Skeletal muscle tissue (tissue), 3 donors: ENCODE measurements at regions not wholly inside any gene's neighbourhood (a gene's known extent, or its start where the extent isn't known, plus 50 kb on each side); places are given as distances from the start of the nearest gene placed in this dataset.

Experiments
- H3K27ac ChIP-seq: one replicate; pipeline ENCODE4 v1.7.0; 2013; ENCODE audit warnings: mild to moderate bottlenecking, low read depth, low read length, inconsistent platforms
- H3K27me3 ChIP-seq, 3 donors: one replicate each; pipeline ENCODE4 v1.7.0; 2013; ENCODE audit warnings: low read length in 3 of 3; ENCODE audit not compliant: control insufficient read depth in 3 of 3, insufficient read depth in 3 of 3
- H3K36me3 ChIP-seq, 3 donors: one replicate each; pipeline ENCODE4 v1.7.0; 2013; ENCODE audit warnings: low read length in 3 of 3; ENCODE audit not compliant: control insufficient read depth in 3 of 3, insufficient read depth in 3 of 3
- H3K4me1 ChIP-seq, 3 donors: one replicate each; pipeline ENCODE4 v1.7.0; 2013; ENCODE audit warnings: low read length in 3 of 3, mild to moderate bottlenecking in 3 of 3; ENCODE audit not compliant: control insufficient read depth in 3 of 3, insufficient read depth in 3 of 3
- H3K4me3 ChIP-seq, 3 donors: one replicate each; pipeline ENCODE4 v1.7.0; 2013; ENCODE audit warnings: low read length in 3 of 3
- H3K9ac ChIP-seq, 3 donors: one replicate each; pipeline ENCODE4 v1.7.0; 2013; ENCODE audit warnings: low read length in 3 of 3, mild to moderate bottlenecking in 3 of 3, moderate library complexity in 2 of 3, low read depth in 1 of 3
- H3K9me3 ChIP-seq, 3 donors: one replicate each; pipeline ENCODE4 v1.7.0; 2013; ENCODE audit warnings: low read length in 3 of 3; ENCODE audit not compliant: control insufficient read depth in 3 of 3
- donor health status: Osteomylitis.

- H3K9me3 ChIP-seq: no peaks in the 10 kb centered on the region
- H3K27ac ChIP-seq: no peak overlapping the region
- H3K27me3 ChIP-seq: no peaks in the 10 kb centered on the region
- no peak overlapping the region for H3K4me3 ChIP-seq
- H3K9ac ChIP-seq: no peak overlapping the region
- no peaks in the 10 kb centered on the region for H3K4me1 ChIP-seq
- H3K36me3 ChIP-seq: no peaks in the 10 kb centered on the region
These were observed 236.2 kb downstream of the IKZF2 start for GRCh38 chr2:212915121-212915782.

DNA sequence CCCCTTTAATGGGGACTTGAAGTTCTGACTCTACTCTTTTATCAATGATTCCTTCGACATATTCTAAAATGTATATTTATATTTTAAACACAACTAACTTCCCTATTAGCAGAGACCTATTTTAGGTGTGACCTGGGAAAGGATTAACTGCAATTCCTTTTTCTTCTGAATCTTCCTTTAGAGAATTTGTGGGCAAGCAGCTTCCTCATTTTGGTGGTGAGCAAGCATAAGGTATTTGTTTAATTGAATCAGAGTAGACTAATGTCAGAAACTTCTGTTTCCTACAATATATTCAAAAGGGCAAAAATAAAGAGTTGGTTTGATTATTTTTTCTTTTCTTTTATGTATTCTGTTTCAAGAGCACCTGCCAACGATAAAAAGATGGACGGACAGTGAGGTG, 237.0 kb downstream of the IKZF2 start:
- Histone ChIP-seq H3K9me3 (no peaks in the 10 kb centered on the region), H3K9ac (no peak overlapping the region), H3K27ac (no peak overlapping the region), H3K27me3 (no peaks in the 10 kb centered on the region), H3K4me1 (no peaks in the 10 kb centered on the region), H3K36me3 (no peaks in the 10 kb centered on the region), H3K4me3 (no peak overlapping the region)

GRCh38 chr2:212913640-212914306, 237.6 kb downstream of the IKZF2 start:
- Histone ChIP-seq H3K4me1 (no peaks in the 10 kb centered on the region), H3K9ac (no peak overlapping the region), H3K4me3 (no peak overlapping the region), H3K27ac (no peak overlapping the region), H3K9me3 (no peaks in the 10 kb centered on the region), H3K36me3 (no peaks in the 10 kb centered on the region), H3K27me3 (no peaks in the 10 kb centered on the region)

DNA sequence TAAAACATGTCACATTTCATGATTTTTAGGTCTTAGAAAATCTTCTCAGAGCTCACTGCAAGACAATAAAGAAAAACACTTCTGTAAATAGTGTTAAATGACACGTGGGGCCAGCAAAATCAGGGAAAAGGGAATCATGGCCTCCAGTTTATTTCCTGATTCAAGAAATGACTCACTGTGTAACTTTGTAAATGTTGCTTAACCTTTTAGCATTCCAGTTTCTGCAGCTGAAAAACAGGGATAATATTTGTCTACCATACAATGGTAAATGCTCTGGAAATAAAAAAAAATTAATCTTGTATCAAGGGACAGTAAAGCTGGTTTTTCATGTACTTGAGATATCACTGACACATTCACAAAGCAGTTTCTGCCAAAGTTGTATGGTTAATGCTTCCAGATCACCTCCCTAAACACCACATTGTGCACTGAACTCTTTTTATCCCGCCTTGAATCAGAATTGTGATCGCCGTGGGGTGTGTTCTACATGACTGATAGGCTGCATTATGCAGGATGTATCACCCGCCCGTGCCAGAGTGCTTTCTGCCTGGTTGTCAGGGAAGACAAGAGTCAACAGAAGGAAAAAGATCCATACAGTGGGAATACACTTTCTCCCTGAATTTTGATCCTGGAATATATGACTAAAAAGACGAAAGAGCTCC, 238.8 kb downstream of the IKZF2 start:
- H3K9me3 ChIP-seq: no peaks in the 10 kb centered on the region
- H3K4me1 ChIP-seq: no peaks in the 10 kb centered on the region
- no peak overlapping the region for H3K27ac ChIP-seq
- no peak overlapping the region for H3K4me3 ChIP-seq
- no peak overlapping the region for H3K9ac ChIP-seq
- no peaks in the 10 kb centered on the region for H3K27me3 ChIP-seq
- H3K36me3 ChIP-seq: no peaks in the 10 kb centered on the region

DNA sequence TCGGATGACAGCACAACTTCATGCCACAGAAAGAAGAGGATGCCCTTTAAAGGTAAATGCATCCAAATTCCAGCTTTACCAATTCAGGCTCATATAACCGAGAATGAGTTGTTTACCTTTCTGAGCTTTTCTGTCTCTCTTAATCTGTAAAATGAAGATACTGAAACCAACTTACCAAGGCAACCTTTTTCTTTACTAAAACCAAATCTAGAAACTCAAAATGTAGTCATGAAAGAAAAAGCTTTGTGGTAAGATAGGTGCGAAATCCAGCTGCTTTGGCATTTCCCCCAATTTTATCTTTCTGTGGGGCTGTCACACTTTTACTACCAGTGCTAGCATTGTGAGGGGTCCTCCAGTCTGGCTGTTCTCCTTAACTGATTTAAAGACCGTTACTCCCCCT, 240.4 kb downstream of the IKZF2 start:
- H3K9ac ChIP-seq: no peak overlapping the region
- H3K36me3 ChIP-seq: no peaks in the 10 kb centered on the region
- no peak overlapping the region for H3K4me3 ChIP-seq
- H3K27ac ChIP-seq: no peak overlapping the region
- H3K4me1 ChIP-seq: no peaks in the 10 kb centered on the region
- no peaks in the 10 kb centered on the region for H3K9me3 ChIP-seq
- no peaks in the 10 kb centered on the region for H3K27me3 ChIP-seq

DNA sequence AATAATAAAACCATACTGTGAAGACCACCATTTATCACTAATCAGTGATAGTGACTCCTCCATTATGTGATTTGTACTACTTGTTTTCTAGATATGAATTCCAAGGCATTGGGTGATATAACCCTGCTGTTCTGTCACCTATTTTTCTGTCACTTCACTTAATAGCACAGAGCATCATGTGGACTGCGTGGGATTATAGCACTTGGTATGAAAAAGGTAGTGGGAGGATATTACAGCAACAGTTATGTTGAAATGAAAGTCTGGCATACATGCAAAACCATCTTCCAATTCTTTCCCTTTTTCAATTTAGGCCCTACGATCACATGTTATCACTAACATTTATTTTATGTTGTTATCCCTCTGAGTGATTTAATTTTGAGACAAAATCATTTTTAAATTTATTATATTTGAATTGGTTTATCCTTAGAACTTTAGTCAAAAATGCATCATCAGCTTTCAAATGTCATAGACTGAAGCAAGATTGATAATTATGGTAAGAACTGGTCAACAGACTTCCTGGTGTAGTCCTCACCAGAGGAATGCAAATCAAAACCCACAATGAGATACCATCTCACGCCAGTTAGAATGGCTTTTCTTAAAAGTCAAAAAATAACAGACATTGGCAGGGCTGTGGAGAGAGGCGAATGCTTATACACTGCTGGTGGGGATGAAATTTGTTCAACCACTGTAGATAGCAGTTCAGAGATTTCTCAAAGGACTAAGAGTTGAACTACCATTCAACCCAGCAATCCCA, 242.6 kb downstream of the IKZF2 start:
- Histone ChIP-seq H3K27ac (no peak overlapping the region), H3K36me3 (no peaks in the 10 kb centered on the region), H3K9me3 (no peaks in the 10 kb centered on the region), H3K4me3 (no peak overlapping the region), H3K4me1 (no peaks in the 10 kb centered on the region), H3K27me3 (no peaks in the 10 kb centered on the region), H3K9ac (no peak overlapping the region)

- Histone ChIP-seq H3K27ac (no peak overlapping the region), H3K9ac (no peak overlapping the region), H3K4me3 (no peak overlapping the region), H3K27me3 (no peaks in the 10 kb centered on the region), H3K4me1 (no peaks in the 10 kb centered on the region), H3K9me3 (no peaks in the 10 kb centered on the region), H3K36me3 (no peaks in the 10 kb centered on the region)
These were observed 243.4 kb downstream of the IKZF2 start for GRCh38 chr2:212908031-212908430.

DNA sequence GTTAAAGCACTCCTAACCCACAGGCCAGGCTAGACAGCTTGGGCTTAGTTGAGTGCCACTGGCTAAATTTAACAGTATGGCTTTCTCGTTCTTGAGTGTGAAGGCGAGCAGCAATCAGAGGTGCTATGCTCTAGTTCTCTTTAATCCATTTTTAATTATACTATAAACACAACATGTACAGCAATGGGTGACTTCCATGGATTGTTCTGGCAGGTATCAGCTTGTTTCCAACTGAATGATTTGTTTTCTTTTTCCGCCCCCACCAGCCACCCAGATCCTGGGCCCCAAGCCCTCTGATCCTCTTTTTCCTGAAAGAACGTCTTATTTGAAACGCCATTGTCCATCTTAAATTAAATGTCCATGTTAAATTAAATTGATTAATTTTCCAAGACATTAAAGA, 244.8 kb downstream of the IKZF2 start:
- H3K27me3 ChIP-seq: no peaks in the 10 kb centered on the region
- no peaks in the 10 kb centered on the region for H3K9me3 ChIP-seq
- H3K9ac ChIP-seq: no peak overlapping the region
- no peaks in the 10 kb centered on the region for H3K36me3 ChIP-seq
- no peak overlapping the region for H3K4me3 ChIP-seq
- H3K4me1 ChIP-seq: no peaks in the 10 kb centered on the region
- no peak overlapping the region for H3K27ac ChIP-seq

DNA sequence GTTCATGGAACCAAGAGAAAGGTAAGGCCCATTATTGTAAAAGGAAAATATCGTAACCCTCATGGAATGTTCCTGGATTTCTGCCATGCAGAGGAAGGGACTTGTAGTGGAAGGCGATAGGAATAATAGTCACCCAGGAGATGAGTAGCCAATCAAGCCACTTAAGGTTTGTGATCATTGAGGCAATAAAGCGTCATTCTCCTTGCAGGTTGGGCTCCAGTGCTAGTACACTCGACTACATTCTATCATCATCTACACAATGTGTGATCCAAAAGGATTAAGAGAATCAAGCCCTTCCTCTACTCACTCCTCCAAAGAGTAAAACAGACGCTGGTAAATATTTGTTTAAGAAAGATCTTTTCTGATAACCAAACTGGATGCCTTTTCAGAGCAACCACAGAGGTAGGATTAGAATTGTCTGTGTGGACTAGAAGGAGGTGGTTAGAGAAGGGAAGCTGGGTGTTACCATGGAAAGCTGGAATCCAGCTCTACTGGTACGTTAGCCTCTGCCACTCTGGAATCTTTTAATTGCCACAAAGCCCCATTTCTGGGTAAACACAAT, 245.7 kb downstream of the IKZF2 start:
- H3K4me1 ChIP-seq: no peaks in the 10 kb centered on the region
- no peaks in the 10 kb centered on the region for H3K27me3 ChIP-seq
- no peak overlapping the region for H3K27ac ChIP-seq
- H3K4me3 ChIP-seq: no peak overlapping the region
- H3K9ac ChIP-seq: no peak overlapping the region
- no peaks in the 10 kb centered on the region for H3K9me3 ChIP-seq
- H3K36me3 ChIP-seq: no peaks in the 10 kb centered on the region
